ENCODE measurements at regions not wholly inside any gene's neighbourhood (a gene's known extent, or its start where the extent isn't known, plus 50 kb on each side); places are given as distances from the start of the nearest gene placed in this dataset.
"Not testable (repeated sequence)": the region's sequence is repeated elsewhere in the genome, so short reads cannot be mapped to it uniquely, and the experiment has no call there.

GRCh38 chr10:117432866-117433265, 57.6 kb upstream of the PDZD8 start:
- Histone ChIP-seq H3K4me3 (no peak overlapping the region), H3K4me1 (replicated peaks in 1 of 2) (no peaks in the 10 kb centered on the region), H3K27ac (no peak overlapping the region)
- ATAC-seq (replicated peaks in 6 of 8): no peak
- in situ Hi-C loops (cut with MboI; ENCODE audit: low pct_unique_long_range_greater_than_20kb in 2 of 9, low sequenced_read_pairs in 9 of 9, unreplicated experiment in 9 of 9): no loop called here
- WGBS, 10 experiments: 0 to 80% (median 45%) methylated on average over 1 to 3 of the region's 4 CpGs; no CpG with 5 or more reads in 2 of the 10 experiments

GRCh38 chr10:117431160-117431559, 55.9 kb upstream of the PDZD8 start:
- 0 to 91% (median 77%) methylated on average over 1 to 4 of the region's 4 CpGs; no CpG with 5 or more reads in 2 of the 10 experiments for WGBS, 10 experiments
- H3K4me3 ChIP-seq: no peak overlapping the region
- H3K4me1 ChIP-seq (replicated peaks in 1 of 2): no peaks in the 10 kb centered on the region
- ATAC-seq (replicated peaks in 6 of 8): peak in 3 of 8 experiments; percentile 52 to 71 (median 62)
- in situ Hi-C loops (cut with MboI; ENCODE audit: low pct_unique_long_range_greater_than_20kb in 2 of 9, low sequenced_read_pairs in 9 of 9, unreplicated experiment in 9 of 9): no loop called here
- H3K27ac ChIP-seq: no peak overlapping the region

GRCh38 chr10:117430535-117430934, 55.3 kb upstream of the PDZD8 start:
- in situ Hi-C loops (cut with MboI; ENCODE audit: low pct_unique_long_range_greater_than_20kb in 2 of 9, low sequenced_read_pairs in 9 of 9, unreplicated experiment in 9 of 9); H3K4me3 ChIP-seq; H3K4me1 ChIP-seq (replicated peaks in 1 of 2); ATAC-seq (replicated peaks in 6 of 8); H3K27ac ChIP-seq: not testable (repeated sequence)
- WGBS, 10 experiments: 60% methylated on average over 1 of the region's 2 CpGs; no CpG with 5 or more reads in 9 of the 10 experiments

- Histone ChIP-seq H3K4me1 (replicated peaks in 1 of 2) (no peaks in the 10 kb centered on the region), H3K4me3 (no peak overlapping the region), H3K27ac (no peak overlapping the region)
- whole genome bisulfite sequencing, 10 experiments: 0 to 100% (median 50%) methylated on average over 1 to 2 of the region's 2 CpGs; no CpG with 5 or more reads in 3 of the 10 experiments
- ATAC-seq (replicated peaks in 6 of 8): peak in 1 of 8 experiments; percentile 52
- in situ Hi-C loops (cut with MboI; ENCODE audit: low pct_unique_long_range_greater_than_20kb in 2 of 9, low sequenced_read_pairs in 9 of 9, unreplicated experiment in 9 of 9): no loop called here
These were observed 54.5 kb upstream of the PDZD8 start for GRCh38 chr10:117429643-117430265.

DNA sequence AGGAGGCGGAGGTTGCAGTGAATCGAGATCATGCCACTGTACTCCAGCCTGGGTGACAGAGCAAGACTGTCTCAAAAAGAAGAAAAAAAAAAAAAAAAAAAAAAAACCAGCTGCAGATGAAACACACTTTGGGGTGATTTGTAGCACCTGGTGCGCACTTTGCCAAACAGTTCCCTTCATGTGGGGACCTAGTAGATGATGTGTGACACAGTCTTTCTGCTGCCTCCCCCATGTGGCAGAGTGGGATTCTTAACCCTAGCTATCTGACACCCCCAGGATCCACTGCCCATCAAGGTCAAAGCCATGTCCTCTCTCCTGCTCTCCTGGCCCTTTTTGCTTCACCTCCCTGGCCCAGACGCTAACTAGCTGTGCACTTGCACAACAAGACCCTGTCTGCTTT, 52.1 kb upstream of the PDZD8 start:
- H3K27ac ChIP-seq: no peak overlapping the region
- no peak for ATAC-seq (replicated peaks in 6 of 8)
- H3K4me1 ChIP-seq (replicated peaks in 1 of 2): no peaks in the 10 kb centered on the region
- in situ Hi-C loops (cut with MboI; ENCODE audit: low pct_unique_long_range_greater_than_20kb in 2 of 9, low sequenced_read_pairs in 9 of 9, unreplicated experiment in 9 of 9): no loop called here
- 57 to 100% (median 82%) methylated on average over 1 to 3 of the region's 4 CpGs; no CpG with 5 or more reads in 4 of the 10 experiments for WGBS, 10 experiments
- no peak overlapping the region for H3K4me3 ChIP-seq

DNA sequence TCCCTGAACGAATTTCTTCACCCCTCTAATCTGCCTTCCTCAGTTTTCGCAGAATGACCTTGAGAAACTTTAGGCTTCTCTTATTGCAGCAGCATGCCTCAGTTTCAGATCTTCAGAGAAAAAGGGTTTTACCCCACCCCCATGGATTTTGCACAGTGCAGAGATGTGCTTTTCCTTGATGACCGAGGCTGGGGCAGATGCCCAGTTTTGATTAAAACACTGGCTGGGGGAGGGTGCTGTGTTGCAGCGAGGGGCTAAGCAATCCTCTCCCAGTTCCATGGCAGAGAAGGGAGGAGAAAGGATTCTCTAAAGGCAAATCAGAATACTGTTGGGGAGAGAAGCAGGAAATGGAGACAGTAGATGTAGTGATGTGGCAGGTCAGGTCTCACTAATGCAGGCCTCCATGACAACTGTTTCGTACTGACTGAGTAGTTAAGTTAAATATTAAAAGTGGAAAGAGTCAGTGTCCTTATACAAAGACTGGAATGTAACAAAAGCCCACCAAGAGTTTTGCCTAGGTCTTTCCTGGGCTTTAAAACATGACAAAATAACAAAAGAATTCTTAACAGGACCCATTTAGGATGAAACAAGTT, 50.8 kb upstream of the PDZD8 start:
- no peak overlapping the region for H3K4me3 ChIP-seq
- no peaks in the 10 kb centered on the region for H3K4me1 ChIP-seq (replicated peaks in 1 of 2)
- 17 to 80% (median 54%) methylated on average over 1 to 5 of the region's 5 CpGs; no CpG with 5 or more reads in 3 of the 10 experiments for WGBS, 10 experiments
- ATAC-seq (replicated peaks in 6 of 8): no peak
- in situ Hi-C loops (cut with MboI; ENCODE audit: low pct_unique_long_range_greater_than_20kb in 2 of 9, low sequenced_read_pairs in 9 of 9, unreplicated experiment in 9 of 9): no loop called here
- no peak overlapping the region for H3K27ac ChIP-seq

- 40 to 93% (median 74%) methylated on average over 1 to 12 of the region's 13 CpGs; no CpG with 5 or more reads in 1 of the 10 experiments for WGBS, 10 experiments
- Histone ChIP-seq H3K27ac (no peak overlapping the region), H3K4me3 (no peak overlapping the region), H3K4me1 (replicated peaks in 1 of 2) (no peaks in the 10 kb centered on the region)
- in situ Hi-C loops (cut with MboI; ENCODE audit: low pct_unique_long_range_greater_than_20kb in 2 of 9, low sequenced_read_pairs in 9 of 9, unreplicated experiment in 9 of 9): no loop called here
- ATAC-seq (replicated peaks in 6 of 8): no peak
These were observed 49.8 kb upstream of the PDZD8 start for GRCh38 chr10:117424883-117425649.
